HG03575 (cell line): ENCODE measurements at regions not wholly inside any gene's neighbourhood (a gene's known extent, or its start where the extent isn't known, plus 50 kb on each side); places are given as distances from the start of the nearest gene placed in this dataset.
A peak's percentile ranks its signal among the peaks of the same experiment; 100 is the strongest.
"Not testable (repeated sequence)": the region's sequence is repeated elsewhere in the genome, so short reads cannot be mapped to it uniquely, and the experiment has no call there.

Experiments
- ATAC-seq: cut with Tn5 transposase; IDR thresholded peaks from one replicate; pipeline ENCODE4 v1.9.1; 2021; ENCODE audit not compliant: unreplicated experiment, insufficient number of reproducible peaks, low FRiP score; ENCODE audit errors: extremely low read depth

- no peak for ATAC-seq
Observed at GRCh38 chr6:26170951-26171841, 84.0 kb downstream of the HFE start.

DNA sequence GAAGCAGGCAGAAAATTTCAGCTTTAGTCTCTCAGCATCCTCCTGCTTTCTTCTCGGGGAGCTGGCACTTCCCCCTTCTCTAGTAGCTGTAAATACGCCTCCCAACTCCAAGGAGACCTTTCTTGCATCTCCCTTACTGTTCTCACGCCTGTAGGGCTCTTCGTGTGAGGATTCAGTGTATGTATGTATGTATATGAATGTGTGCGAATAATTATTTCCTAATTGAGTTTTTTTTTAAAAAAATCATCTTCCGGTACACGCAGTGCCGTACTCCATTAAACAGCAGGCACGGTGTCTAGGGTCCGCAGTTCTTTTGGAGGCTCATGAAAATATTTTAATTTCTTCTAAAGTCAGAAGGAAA, 85.4 kb downstream of the HFE start:
- no peak for ATAC-seq

DNA sequence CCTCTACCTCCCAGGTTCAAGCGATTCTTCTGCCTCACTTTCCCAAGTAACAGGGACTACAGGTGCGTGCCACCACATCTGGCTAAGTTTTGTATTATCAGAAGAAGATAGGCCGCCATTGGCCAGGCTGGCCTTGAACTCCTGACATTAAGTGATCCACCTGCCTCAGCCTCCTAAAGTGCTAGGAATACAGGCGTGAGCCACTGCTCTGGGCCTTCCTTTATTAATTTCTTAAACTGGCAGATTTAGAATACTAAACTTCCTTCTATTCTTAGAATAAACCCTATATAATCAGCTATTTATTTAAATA, 86.6 kb downstream of the HFE start:
- ATAC-seq: no peak

- ATAC-seq: no peak
Observed at GRCh38 chr6:26175033-26175427, 87.8 kb downstream of the HFE start.

DNA sequence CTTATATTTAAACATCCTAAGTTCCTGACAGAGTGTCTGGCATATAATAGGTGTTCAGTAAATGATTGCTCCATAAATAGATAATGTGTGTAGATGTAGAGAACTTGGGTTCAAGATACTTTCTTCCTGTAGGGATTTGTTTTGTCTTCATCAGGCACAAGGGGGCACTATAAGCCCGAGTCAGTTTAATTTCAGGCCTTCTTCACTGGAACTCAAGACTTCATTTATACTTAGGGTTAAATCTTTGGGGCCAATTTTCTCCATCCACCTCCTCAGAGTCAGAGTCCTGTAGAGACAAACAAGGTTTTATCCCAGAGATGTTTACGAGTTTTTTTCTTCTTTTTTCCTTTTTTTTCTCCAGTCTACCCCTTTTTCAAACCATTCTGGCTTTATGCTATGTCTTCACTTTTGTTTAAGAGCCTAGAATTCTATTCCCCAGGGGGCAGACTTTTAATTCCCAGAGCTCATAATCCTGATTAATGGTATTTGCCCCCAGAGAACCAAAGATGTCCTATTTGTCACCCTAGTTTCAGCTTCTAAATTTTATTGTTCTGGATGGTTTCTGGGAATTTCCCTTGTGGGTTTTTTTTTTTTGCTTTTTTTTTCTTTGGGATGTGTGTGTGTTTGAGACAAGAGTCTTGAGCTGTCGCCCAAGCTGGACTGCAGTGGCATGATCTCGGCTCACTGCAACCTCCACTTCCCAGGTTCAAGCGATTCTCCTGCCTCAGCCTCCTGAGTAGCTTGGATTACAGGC, 88.4 kb downstream of the HFE start:
- ATAC-seq: no peak

- no peak for ATAC-seq
Observed at GRCh38 chr6:26179675-26180074, 92.4 kb downstream of the HFE start.

GRCh38 chr6:26180346-26180745, 93.1 kb downstream of the HFE start:
- no peak for ATAC-seq

DNA sequence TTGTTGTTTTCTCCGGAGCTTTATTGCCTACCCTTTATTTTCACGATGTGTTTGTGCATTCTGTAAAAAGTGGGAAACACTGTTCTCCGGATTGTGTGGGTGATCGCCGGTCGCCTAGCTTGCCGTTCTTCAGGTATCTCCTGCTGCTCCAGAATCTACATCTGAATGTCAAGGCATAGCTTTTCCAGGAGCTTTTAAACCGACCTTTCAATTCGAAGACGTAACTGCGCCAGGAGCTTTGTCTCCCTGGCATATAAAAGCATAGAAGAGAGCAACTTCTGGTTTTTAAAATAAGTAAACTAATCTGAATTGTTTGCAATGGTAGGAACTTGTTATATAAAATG, 96.0 kb downstream of the HFE start:
- no peak for ATAC-seq

DNA sequence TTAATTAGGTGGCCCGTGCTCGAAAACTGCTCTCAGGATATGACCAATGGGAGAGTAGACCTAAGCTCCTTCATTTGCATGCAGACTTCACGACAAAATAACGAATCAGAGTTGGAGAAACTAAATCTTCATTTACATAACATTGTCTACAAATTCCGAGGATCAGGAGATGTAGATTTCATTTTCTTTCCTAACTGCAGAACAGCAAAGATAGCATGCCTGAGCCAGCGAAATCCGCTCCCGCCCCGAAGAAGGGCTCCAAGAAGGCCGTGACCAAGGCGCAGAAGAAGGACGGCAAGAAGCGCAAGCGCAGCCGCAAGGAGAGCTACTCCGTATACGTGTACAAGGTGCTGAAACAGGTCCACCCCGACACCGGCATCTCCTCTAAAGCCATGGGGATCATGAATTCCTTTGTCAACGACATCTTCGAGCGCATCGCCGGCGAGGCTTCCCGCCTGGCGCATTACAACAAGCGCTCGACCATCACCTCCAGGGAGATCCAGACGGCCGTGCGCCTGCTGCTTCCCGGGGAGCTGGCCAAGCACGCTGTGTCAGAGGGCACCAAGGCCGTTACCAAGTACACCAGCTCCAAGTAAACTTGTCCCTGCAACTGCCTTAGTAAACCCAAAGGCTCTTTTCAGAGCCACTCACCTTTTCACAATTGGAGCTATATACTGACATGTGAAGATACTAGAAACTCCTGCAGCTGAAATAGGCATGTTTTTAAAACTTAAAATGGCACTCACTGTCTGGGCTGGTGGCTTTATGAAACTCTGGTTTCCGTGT, 96.5 kb downstream of the HFE start:
- ATAC-seq: peak; percentile 29

- no peak for ATAC-seq
Observed at GRCh38 chr6:26184367-26184891, 97.2 kb downstream of the HFE start.

GRCh38 chr6:26185004-26185403, 97.8 kb downstream of the HFE start:
- ATAC-seq: no peak

DNA sequence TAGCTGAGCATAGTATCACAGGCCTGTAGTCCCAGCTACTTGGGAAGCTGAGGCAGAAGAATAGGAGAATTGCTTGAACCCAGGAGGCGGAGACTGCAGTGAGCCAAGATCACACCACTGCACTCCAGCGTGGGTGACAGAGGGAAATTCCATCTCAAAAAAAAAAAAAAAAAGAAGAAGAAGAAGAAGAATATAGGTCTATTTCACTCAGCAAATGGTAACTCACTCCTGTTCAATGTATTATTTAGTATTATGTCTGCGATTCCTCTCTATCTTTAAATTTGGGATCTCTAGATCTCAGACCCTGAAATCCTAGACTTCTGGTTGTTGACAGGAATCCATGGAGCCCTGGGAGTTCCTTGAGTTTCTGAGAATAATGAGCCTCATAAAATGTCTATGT, 98.6 kb downstream of the HFE start:
- ATAC-seq: no peak

- no peak for ATAC-seq
Observed at GRCh38 chr6:26186652-26187051, 99.4 kb downstream of the HFE start.

DNA sequence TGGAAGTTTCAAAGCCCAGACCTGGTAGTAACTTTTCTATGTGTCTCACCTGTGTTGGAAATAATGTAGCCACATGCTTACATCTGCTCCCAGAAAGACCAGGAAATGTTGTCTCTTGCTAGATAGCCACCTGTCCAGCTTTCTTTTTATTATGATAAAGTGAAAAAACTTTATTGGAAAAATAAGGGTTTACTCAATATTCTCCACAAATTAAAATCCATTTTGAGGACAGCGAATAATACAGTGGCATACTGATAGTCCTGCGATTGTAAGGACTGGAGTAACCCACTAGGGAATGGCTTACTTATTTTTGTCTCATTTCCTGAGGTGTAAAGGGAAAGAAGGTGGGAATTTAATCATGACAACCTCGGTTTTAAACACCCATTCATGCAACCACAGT, 100.1 kb downstream of the HFE start:
- ATAC-seq: no peak

DNA sequence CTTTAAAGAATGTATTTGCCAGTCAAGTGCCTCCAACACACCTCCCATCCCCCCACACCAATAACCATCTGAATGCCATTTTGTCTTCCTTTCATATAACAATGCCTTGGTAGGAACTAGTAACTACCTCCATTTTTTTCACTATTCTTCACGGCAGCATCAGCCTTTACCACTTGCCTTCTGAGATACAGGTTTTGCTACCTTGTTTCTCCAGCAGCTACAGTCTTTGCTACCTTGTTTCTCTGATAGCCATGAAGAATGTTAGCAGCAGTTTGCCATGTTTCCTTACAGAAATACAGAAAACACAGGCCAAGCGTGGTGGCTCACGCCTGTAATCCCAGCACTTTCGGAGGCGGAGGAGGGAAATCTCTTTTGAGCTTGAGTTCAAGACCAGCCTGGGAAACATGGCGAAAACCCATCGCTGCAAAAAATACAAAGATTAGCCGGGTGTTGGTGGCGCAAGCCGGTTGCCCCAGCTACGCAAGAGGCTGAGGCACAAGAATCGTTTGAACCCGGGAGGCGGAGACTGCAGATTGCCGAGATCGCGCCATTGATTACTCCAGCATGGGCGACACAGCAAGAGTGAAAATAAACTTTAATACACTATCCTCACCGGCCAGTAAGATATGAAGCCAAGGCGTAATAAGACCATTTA, 100.9 kb downstream of the HFE start:
- ATAC-seq: no peak

DNA sequence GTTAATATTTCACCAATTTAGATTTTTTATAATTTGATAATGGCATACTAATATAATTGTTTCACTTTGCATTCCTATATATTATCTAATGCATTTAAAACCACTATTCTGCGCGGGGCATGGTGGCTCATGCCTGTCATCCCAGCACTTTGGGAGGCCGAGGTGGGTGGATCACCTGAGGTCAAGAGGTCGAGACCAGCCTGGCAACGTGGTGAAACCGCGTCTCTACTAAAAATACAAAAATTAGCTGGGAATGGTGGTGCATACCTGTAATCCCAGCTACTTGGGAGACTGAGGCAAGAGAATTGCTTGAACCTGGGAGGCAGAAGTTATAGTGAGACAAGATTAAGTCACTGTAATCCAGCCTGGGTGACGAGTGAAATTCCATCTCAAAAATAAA, 104.3 kb downstream of the HFE start:
- not testable (repeated sequence) for ATAC-seq

- ATAC-seq: no peak
Observed at GRCh38 chr6:26193467-26194328, 106.5 kb downstream of the HFE start.

DNA sequence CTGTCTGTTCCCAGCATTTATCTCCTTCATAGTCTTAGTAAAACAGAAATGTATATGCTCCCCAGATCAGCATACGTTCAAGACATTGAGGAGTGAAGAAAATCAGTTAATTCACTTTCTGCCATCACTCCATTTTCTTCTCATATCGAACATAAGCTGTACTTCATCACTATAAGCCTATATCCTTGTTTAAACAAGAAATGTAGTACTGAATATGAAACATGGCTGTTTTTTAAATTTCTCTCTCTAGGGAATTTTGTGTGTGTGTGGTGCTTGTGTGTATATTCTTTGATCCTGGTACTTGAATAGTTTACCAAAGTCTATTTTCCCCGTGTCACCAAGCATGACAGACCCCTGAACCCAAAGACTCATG, 107.1 kb downstream of the HFE start:
- ATAC-seq: no peak
